NCI-H2171 treated with DMSO at 0.1 percent for 48 hours (cell line): ENCODE measurements at regions not wholly inside any gene's neighbourhood (a gene's known extent, or its start where the extent isn't known, plus 50 kb on each side); places are given as distances from the start of the nearest gene placed in this dataset.
A peak's percentile ranks its signal among the peaks of the same experiment; 100 is the strongest.
"Not testable (repeated sequence)": the region's sequence is repeated elsewhere in the genome, so short reads cannot be mapped to it uniquely, and the experiment has no call there.

ENCODE experiments used
- DNase-seq: peaks from one replicate; lab custom pipeline; 2025; lab: John Stamatoyannopoulos, UW

DNA sequence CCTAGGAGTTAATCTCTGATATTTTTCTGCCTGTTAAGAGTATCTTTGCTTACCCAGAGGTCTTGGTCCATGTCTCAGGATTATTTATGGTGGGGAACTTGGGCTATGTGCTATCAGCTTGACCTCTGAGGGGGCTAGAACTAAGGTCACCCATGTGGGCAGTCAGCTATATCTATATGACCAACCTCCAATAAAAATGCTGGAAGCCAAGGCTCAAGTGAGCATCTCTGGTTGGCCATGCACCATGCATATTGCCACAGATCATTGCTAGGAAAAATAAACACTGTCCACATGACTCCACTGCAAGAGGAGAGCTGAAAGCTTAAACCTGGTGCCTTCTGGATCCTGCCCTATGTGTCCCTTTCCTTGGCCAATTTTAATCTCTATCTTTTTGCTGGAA is 196.5 kb upstream of the SLC7A11 start:
- no peak for DNase-seq

DNA sequence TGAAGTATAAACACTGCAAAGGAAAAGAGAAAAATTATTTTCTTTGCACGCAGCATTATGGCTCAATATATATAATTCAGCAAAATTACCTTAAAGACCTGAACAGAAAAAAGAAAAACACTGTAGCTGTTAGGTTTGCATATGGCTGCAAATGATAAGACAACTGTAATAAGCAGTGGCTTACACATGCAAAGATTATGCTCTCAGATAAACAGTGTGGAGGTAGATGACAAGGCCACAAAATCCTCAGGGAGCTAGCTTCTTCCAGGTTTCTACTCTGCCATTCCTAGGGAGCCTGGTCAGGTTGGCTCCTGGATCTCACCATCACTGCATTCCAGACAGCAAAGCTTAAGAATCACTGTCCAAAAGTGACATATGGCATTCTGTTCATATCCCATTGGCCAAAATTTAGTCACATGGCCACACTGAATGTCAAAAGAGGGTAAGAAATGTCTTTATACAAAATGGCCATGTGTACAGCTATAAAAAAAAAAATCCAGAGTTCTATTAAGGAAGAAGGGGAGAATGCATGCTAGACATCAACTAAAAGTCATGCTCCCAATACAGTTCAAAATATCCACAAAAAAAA is 195.2 kb upstream of the SLC7A11 start:
- no peak for DNase-seq

DNA sequence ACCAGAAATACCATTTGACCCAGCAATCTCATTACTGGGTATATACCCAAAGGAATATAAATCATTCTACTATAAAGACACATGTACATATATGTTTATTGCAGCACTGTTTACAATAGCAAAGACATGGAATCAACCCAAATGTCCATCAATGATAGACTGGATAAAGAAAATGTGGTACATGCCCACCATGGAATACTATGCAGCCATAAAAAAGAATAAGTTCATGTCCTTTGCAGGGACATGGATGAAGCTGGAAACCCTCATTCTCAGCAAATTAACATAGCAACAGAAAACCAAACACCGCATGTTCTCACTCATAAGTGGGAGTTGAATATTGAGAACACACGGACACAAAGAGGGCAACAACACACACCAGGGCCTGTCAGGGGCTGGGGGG is 193.6 kb upstream of the SLC7A11 start:
- not testable (repeated sequence) for DNase-seq

DNA sequence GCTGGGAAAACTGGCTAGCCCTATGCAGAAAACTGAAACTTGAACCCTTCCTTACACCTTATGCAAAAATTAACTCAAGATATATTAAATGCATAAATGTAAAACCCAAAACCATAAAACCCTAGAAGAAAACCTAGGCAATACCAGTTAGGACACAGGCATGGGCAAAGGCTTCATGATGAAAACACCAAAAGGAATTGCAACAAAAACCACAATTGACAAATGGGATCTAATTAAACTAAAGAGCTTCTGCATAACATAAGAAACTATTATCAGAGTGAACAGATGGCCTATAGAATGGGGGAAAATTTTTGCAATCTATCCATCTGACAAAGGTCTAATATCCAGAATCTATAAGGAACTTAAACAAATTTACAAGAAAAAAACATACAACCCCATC is 192.9 kb upstream of the SLC7A11 start:
- DNase-seq = not testable (repeated sequence)

DNA sequence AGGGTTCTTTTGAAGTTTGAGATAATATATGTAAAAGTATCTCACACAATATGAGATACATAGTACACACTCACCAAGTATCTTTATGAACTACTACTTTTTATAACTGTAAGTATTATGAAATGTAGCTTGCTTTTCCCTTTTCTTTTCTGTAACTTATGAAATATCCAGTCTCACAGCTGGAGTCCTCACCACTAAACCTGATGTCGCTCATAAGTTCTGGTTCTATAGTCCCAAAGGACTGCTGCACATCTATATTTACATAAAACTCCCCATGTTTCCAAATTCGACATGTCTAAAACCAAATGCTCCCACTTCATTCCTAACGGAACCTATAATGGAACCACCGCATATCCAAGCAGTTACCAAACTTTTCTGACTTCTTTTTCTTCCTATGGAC is 186.5 kb upstream of the SLC7A11 start:
- DNase-seq = no peak

DNA sequence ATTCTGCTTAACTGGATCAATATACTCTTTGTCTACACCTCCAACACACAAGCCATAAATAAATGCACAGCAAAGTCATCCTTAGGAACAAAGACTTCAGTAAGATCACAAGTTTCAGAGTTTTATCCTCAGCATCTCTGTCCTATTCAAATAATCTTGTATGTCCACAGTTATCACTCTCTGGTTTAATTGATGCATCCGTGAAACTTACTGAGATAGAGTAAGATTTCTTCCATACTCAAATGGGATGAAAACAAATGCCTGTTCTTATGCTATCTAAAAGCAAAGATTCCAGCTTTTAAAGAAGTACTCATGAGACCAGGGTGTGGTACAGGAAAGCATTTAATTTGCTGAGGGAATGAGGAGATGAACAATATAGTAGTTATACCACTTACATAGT is 184.6 kb upstream of the SLC7A11 start:
- no peak for DNase-seq

DNA sequence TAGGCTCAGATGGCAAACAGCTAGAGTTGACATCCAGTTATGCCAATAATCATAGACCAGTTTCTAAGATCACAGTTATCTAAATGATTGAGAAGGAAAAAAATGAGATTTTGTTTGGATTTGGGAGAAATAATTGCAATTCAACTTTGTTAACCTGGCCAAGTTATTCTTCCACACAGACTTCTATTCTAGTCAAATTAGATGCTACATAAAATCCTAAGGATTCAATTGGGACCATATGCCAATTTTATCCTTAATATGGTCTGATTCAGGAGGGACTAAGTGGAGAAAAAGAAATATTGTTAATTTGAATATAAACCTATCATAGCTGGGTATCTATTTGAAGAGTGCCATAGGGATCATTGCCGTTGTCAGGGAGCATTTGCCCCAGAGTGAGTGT is 178.3 kb upstream of the SLC7A11 start:
- DNase-seq = no peak

DNA sequence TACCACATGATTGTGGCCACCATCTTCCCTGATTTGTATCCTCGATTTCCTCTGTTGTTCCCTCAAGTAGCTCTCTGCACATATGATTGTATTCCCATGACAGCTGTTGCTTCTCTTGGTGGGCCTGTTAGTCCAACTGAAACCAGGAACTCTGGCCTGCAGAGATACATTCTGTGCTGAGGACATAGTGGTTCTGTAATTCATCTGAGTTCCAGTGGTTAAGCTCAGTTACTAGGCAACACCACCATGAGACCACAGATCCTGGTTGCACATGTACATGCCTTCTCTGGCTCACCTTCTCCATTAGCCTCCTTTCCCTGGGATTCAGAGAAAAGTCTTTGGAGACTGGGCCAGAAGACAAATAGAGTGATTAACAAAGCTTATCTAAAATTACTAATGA is 172.1 kb upstream of the SLC7A11 start:
- no peak for DNase-seq

DNA sequence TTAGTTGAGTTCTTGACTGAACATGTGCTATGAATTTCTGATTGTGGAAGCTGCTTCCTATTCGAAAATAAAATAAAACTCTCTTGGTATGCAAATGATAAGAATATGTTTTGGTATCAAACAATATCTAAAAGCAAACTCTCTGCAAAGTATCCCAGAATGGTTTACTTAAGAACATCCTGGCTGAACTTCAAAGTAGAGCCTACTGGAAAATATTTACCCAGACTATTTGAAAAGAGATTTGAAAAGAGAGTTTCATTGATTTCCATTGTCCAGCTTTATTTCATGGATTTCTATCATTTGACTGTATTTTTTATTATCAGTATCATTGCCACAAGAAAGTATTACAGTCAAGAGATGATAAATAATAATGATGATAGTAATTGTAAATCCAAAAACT is 171.1 kb upstream of the SLC7A11 start:
- DNase-seq = no peak

DNA sequence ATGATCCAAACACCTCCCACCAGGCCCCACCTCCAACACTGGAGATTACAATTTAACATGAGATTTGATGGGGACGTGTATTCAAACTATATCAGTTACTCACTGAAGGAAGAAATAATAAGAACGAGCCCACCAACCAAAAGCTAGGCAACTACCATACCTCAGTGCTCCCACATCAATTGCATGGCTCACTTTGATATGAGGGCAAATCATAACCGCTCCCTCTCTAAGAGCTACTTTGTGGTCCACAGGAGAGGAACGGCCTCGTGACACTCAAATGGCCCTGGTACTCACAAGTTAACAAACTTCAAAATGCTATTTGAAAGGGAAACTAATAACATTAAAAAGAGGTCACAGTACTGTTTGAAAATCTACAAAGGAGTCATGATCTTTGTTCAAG is 170.7 kb upstream of the SLC7A11 start:
- DNase-seq = no peak

DNA sequence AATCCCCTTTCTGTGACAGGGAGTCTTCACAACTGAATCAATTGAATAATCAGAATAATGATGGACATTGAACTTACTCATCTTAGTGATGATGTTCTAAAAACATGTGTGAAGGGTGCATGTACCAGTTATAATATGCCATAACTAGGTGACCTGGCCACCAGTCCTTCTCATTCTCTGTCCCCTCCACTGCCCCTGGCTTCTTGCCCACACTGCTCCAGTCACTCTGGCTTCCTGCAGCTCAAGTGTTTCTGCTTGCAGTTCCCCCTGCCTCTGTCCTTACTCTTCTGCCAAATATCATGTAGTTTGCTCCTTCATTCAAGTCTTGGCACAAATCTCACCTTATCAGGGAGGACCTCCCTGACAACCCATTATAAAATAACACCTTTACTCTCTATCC is 168.1 kb upstream of the SLC7A11 start:
- DNase-seq = no peak

DNA sequence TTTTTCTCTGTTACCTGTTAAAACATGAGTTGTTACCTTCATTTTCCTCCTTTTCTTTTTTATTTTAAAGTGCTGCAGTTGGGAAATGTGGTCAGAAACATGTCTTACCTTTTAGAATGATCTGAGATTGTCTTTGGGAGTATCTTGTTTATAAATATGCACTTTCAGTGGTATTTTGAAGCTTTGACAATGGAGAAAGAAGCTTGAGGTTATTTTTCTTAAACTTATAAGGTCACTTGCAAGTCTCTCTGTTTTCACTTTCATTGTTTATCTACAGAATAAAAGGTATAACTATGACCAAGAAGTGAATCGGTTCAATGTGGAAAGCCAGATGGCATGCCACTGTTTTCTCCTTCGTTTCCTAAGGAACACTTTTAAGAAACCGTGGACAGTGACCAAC is 167.5 kb upstream of the SLC7A11 start:
- no peak for DNase-seq

DNA sequence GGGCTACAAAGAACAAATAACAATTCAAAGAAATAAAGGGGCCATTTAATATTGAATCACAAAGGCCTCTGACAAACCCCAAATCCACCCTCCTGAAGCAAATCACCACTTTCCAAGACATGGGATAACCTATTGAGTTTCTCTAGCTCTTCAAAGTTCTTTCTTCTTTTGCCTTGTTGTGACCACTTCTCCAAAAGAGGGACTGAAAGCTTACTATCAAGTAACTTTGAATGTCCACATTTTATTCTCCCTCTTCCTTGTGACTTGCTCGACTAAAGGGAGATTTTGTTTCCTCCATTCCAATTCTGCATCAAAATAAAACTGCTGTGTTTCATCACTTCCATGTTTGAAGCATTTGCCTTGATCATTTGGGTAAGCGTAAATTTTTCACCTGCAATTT is 166.6 kb upstream of the SLC7A11 start:
- no peak for DNase-seq

DNA sequence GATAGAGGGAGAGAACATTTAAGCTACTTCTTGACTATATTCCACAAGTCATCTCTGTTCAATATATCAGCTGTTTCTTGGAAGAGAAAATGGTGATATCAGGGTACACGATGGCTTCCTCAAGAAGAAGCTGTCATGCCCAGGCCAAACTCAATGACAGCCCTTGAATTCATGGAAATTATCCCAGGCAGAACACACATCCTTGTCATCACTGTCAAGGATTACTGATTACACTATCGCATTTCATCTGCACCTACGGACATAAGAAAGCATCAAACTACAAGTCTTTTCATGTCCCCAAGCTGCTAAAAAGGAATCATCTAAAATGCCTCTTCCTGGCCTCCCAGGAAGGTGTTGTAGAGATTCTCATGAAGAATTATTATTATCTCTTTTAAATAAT is 165.2 kb upstream of the SLC7A11 start:
- DNase-seq = peak; percentile 35

DNA sequence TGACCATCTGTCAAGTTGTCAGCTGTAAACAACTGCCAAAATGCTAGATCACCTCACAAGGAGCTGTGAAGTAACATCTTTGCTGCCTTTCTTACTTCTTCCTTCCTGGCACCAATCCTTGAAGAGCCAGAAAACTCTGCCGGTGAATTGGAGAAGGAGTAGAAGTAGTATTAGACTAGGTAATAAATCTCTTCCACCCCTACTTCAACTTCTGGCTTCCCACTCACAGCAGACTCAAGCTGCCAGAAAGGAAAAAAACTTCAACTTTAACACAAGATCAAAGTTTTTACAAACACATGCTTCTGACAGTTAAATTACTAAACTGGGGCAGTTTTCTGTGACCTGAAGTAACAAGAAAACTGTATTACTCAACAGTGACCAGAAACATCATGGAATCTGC is 164.7 kb upstream of the SLC7A11 start:
- DNase-seq = peak; percentile 5

DNA sequence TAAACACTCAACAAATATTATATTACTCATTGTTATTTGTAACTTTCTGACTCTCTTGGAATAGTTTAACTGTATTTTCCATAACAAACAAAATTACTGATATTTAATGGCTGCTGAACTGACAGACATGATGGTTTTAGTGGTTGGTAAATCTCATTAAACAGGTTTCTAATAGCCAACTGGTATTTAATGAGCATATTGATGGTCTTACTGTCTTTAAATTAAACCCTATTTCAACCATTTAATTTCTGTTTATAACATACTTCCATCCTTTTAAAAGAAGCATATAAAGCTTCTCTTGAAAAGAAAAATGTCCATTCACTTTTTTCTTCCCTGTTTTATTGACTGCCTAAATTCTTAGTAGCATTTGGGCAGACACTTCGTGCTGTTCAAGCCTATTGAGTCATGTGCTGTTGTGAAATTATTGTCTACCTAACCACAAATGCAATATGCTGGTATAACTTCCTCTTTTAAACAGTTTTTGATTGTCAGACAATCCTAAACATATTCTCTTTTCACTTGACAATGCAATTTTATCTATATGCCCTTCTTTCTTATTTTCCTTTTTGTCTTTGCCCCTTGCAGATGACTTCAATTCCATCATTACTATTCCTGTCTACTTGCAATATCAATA is 163.9 kb upstream of the SLC7A11 start:
- DNase-seq = no peak

DNA sequence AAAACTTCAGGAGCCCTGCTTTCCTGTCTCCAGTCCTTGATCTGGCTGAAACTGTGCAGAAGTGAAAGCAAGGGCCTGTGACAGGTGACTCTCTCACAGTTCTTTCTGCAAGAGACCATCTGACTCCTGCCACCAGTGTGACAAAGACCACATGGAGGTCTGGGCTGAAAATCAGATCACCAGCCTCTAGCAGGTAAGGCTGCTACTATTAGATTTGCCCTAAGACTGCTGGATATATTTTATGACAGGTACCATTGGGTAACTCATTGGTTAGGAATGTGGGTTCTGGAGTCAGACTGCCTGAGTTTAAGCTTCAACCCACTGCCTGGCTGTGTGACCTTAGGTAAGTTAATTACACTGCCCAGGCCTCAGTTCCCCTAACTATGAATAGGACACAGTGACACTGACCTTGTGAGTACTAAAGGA is 163.3 kb upstream of the SLC7A11 start:
- DNase-seq = no peak

DNA sequence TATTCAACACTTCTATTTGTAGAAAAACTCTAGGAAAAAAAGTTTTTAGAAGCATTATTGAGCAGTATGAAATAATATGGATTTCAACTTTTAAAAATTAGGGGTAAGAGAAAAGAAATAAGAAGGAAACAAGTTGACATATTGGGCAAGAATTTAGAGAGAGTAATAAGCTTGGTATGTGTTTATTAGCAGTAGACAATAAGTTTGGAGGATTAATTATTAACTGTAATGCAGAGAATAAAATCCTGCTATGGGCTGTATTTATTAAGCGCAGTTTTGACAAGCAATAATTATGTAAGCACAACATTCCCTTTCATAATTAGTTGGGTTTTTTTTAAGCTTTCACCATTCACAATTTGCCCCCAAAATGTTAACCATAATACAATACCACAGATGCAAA is 162.7 kb upstream of the SLC7A11 start:
- no peak for DNase-seq

DNA sequence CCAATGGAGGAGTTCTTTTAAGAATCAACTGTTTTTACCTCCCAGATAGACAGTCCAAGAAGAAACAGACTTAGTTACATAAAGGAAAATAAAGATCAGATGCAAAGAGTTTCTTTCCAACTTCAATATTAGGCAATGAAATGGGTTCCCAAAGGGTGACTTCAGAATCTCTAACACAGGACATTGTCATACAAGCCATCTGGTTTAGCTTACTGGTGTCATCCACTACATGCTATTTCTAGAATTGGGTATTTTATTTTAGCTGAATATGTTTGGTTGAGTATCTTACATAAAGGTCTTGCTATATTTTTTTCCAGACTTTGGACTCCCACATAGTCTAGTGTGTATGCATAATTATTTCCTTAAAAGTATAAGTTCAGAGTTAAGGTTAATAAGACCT is 162.1 kb upstream of the SLC7A11 start:
- DNase-seq = no peak

DNA sequence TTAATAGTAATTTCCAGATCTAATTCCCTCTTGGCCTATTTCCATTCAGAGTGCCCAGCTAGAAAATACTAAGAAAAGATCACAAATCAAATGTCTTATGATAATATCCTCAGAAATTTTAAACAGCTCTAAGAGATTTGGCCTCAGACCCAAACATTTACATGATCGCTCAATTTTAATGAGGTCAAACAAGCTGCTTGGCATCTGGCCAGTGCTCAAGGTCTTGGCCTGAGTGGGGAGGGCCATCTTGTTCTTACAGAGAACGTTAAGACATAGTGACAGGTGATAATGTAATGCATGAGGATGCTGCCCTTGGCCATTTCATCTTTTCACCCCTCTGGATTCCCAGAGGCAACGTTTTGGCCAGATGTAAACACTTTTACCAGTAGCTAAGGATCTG is 159.2 kb upstream of the SLC7A11 start:
- no peak for DNase-seq

DNA sequence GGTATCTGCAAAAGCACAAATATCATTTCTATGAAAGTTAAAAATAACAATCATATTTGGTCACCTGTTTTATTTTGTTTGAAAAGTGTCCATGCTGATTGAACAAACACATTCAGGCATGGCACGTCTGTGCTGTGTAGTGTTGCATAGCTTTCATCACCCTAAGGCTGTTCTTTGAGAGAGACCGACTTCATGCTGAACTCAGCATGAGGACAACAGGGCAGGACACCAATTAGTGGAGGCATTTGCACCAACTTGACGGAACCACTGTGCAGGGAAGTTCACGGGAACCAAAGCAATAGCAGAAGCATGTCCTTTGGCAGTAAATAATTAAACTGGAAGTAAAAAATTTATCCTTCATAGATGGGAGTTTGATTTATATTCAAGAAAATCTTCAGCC is 158.4 kb upstream of the SLC7A11 start:
- DNase-seq = no peak

DNA sequence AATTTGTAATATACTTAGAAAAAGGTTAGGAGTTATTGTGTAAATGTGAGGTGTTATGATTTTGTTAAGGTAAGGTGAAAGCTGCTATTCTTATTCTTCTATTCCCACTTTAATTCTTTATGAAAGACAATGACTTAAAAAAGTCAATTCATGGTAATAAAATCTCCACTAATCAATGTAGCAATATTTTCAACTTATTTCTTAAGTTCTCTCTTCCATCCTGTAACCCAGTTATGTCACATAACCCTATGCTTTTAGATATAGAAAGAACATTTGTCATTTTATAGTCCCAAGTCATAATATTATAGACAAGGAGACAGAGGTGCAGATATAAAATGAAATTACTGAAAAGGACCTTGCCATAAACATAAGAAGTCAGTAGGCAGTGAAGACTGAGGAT is 157.9 kb upstream of the SLC7A11 start:
- no peak for DNase-seq

DNA sequence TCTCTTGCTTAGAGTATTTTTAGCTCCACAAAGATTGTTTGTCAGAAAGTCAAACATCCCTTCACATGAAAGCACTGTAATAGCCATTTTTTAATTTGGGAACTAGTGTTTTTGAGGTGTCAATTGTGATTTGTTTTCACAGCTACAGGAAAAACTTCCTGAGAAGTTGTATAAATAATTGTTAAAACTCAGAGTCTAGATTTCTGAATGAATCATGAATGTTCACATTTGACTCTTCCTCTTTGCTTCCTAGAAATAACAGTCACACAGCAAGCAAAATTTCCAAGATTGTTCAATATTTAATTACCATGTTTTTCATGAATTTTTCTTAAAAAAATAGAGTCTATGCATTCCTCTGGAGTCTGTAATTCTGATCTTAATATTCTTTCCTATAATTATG is 156.9 kb upstream of the SLC7A11 start:
- no peak for DNase-seq

DNA sequence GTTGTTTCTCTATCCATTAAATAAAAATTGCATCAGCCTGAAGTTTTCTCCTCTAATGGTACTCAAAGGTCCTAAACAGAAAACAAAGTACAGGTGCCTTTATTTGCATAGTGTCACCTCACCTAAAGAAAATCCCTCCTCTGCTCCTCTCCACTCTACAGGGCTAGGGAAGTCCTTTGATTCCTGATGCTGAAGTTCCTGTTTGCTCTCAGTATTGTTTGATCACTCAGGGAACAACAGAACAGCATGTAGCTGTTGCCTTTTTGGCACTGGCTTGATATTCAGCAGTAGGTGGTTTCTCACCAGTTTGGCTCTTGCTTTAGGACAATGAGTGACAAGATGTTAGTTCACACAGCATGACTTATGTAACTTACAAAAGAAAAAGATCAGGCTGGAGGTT is 156.2 kb upstream of the SLC7A11 start:
- DNase-seq = no peak
